ENCODE measurements at regions not wholly inside any gene's neighbourhood (a gene's known extent, or its start where the extent isn't known, plus 50 kb on each side); places are given as distances from the start of the nearest gene placed in this dataset.

- CTCF ChIA-PET: no interaction called here
- H3K4me1 Mint-ChIP-seq: peaks cover 20% of the 10 kb centered on the region
- no peaks in the 10 kb centered on the region for H3K36me3 Mint-ChIP-seq
- H3K27ac Mint-ChIP-seq: no peak overlapping the region
- H3K4me3 Mint-ChIP-seq: no peak overlapping the region
- DNase-seq (ENCODE audit: low spot score): no peak
- H3K9me3 Mint-ChIP-seq: no peaks in the 10 kb centered on the region
- peaks cover 3% of the 10 kb centered on the region for H3K27me3 Mint-ChIP-seq (ENCODE audit: low read depth)
- TF ChIP-seq EMX1 (CRISPR knock-in tag; IDR thresholded peaks at IDR 0.05): no peak
- no peak for TF ChIP-seq RORB (CRISPR knock-in tag; IDR thresholded peaks at IDR 0.05)
- TF ChIP-seq MYBL2 (CRISPR knock-in tag; IDR thresholded peaks at IDR 0.05): no peak
- TF ChIP-seq HMGXB4 (CRISPR knock-in tag; IDR thresholded peaks at IDR 0.05): no peak
- no peak for TF ChIP-seq ARID4B (CRISPR knock-in tag; IDR thresholded peaks at IDR 0.05; ENCODE audit: borderline replicate concordance)
- no peak for TF ChIP-seq ELF4 (CRISPR knock-in tag; IDR thresholded peaks at IDR 0.05; ENCODE audit: low read depth)
- no peak for TF ChIP-seq CREB1 (CRISPR knock-in tag; IDR thresholded peaks at IDR 0.05)
- no peak for TF ChIP-seq ZNF512 (CRISPR knock-in tag; IDR thresholded peaks at IDR 0.05; ENCODE audit: borderline replicate concordance)
- no peak for TF ChIP-seq ESRRA (CRISPR knock-in tag; IDR thresholded peaks at IDR 0.05; ENCODE audit: borderline replicate concordance)
- no peak for TF ChIP-seq IRF2 (CRISPR knock-in tag; IDR thresholded peaks at IDR 0.05; ENCODE audit: borderline replicate concordance, low read depth)
- TF ChIP-seq TEAD4 (CRISPR knock-in tag; IDR thresholded peaks at IDR 0.05): no peak
- TF ChIP-seq, protein P1, sequence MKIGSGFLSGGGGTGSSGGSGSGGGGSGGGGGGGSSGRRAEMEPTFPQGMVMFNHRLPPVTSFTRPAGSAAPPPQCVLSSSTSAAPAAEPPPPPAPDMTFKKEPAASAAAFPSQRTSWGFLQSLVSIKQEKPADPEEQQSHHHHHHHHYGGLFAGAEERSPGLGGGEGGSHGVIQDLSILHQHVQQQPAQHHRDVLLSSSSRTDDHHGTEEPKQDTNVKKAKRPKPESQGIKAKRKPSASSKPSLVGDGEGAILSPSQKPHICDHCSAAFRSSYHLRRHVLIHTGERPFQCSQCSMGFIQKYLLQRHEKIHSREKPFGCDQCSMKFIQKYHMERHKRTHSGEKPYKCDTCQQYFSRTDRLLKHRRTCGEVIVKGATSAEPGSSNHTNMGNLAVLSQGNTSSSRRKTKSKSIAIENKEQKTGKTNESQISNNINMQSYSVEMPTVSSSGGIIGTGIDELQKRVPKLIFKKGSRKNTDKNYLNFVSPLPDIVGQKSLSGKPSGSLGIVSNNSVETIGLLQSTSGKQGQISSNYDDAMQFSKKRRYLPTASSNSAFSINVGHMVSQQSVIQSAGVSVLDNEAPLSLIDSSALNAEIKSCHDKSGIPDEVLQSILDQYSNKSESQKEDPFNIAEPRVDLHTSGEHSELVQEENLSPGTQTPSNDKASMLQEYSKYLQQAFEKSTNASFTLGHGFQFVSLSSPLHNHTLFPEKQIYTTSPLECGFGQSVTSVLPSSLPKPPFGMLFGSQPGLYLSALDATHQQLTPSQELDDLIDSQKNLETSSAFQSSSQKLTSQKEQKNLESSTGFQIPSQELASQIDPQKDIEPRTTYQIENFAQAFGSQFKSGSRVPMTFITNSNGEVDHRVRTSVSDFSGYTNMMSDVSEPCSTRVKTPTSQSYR (CRISPR knock-in tag; IDR thresholded peaks at IDR 0.05): no peak
- TF ChIP-seq SMAD3 (CRISPR knock-in tag; IDR thresholded peaks at IDR 0.05; ENCODE audit: borderline replicate concordance): no peak
- no peak for TF ChIP-seq ZNF232 (CRISPR knock-in tag; IDR thresholded peaks at IDR 0.05)
- TF ChIP-seq USF2 (CRISPR knock-in tag; IDR thresholded peaks at IDR 0.05): no peak
- POLR2A ChIA-PET: no interaction called here
- no peak for ATAC-seq
These were observed 293.7 kb upstream of the CLEC14A start for GRCh38 chr14:38549564-38549963.

Measured in WTC11 (cell line).